AG04450 (cell line): ENCODE measurements at regions not wholly inside any gene's neighbourhood (a gene's known extent, or its start where the extent isn't known, plus 50 kb on each side); places are given as distances from the start of the nearest gene placed in this dataset.
"Not testable (repeated sequence)": the region's sequence is repeated elsewhere in the genome, so short reads cannot be mapped to it uniquely, and the experiment has no call there.

Experiments
- CTCF ChIA-PET: fragments of 300-600, 350-600 bp; formaldehyde crosslinking; extraction: SDS; loops from one replicate; lab custom pipeline; 2022; ENCODE audit warnings: antibody characterized with exemption, inconsistent platforms; lab: Charles Lee
- POLR2A ChIA-PET: fragments of 350-600 bp; formaldehyde crosslinking; extraction: SDS; loops from one replicate; lab custom pipeline; 2021; ENCODE audit warnings: antibody characterized with exemption, inconsistent platforms; lab: Yijun Ruan, JAX
- DNase-seq: peaks from one replicate; pipeline ENCODE4 v3.0.0-alpha.2; 2011; ENCODE audit warnings: low read depth, low spot score
- H3K27ac ChIP-seq: one replicate; pipeline ENCODE4 v1.5.1; 2012; ENCODE audit warnings: low read depth, low read length, control low read depth
- H3K27me3 ChIP-seq: one replicate; pipeline ENCODE4 v1.6.0; 2012; ENCODE audit warnings: low read length; ENCODE audit not compliant: control insufficient read depth, insufficient read depth
- H3K4me3 ChIP-seq: 2 replicates; pipeline ENCODE4 v1.5.1; 2011; ENCODE audit warnings: mild to moderate bottlenecking, low read depth, low read length, control low read depth
- H3K9me3 ChIP-seq: 2 replicates; pipeline ENCODE4 v1.5.1; 2012; ENCODE audit warnings: low read length; ENCODE audit not compliant: control insufficient read depth, insufficient read depth
- CTCF ChIP-seq: IDR thresholded peaks from 2 replicates; pipeline ENCODE4 v1.5.1; 2011; ENCODE audit warnings: low read depth, low read length, control low read depth, inconsistent platforms

DNA sequence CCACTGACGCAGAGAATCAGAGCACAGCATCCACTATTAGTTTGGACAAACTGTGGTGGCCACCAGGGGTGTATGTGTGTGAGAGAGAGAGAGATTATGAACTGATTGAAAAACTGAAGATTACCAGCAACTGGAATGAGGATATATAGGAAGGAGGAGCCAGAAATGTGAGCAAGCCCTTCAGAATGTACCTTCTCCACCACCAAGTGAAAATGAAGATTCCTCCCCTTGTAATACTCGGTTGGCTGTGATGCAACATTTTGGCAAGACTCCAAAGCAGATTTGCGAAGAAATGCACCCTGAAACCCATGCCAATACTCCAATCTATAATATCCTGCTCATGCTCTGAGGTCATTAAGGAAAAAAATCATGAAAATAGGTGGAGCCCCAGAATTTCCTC lies 121.2 kb upstream of the SLC35G4 start:
- Histone ChIP-seq H3K27me3 (peaks cover 4% of the 10 kb centered on the region), H3K27ac (no peak overlapping the region), H3K9me3 (no peaks in the 10 kb centered on the region), H3K4me3 (no peak overlapping the region)
- no peak for TF ChIP-seq CTCF
- no peak for DNase-seq
- ChIA-PET CTCF (no interaction called here), POLR2A (no interaction called here)

GRCh38 chr18:11487390-11487789 lies 122.0 kb upstream of the SLC35G4 start:
- CTCF ChIA-PET: no interaction called here
- H3K27ac ChIP-seq: no peak overlapping the region
- H3K4me3 ChIP-seq: no peak overlapping the region
- POLR2A ChIA-PET: no interaction called here
- H3K27me3 ChIP-seq: peaks cover 4% of the 10 kb centered on the region
- no peak for DNase-seq
- H3K9me3 ChIP-seq: no peaks in the 10 kb centered on the region
- TF ChIP-seq CTCF: no peak

GRCh38 chr18:11482271-11482670 lies 127.1 kb upstream of the SLC35G4 start:
- DNase-seq: no peak
- Histone ChIP-seq H3K9me3 (no peaks in the 10 kb centered on the region; the same call in 1 of the 2 replicates), H3K27me3 (peaks cover 4% of the 10 kb centered on the region), H3K27ac (no peak overlapping the region), H3K4me3 (no peak overlapping the region)
- POLR2A ChIA-PET: no interaction called here
- CTCF ChIA-PET: no interaction called here
- no peak for TF ChIP-seq CTCF

GRCh38 chr18:11480692-11481091 lies 128.7 kb upstream of the SLC35G4 start:
- DNase-seq: no peak
- no peak for TF ChIP-seq CTCF
- Histone ChIP-seq H3K27ac (no peak overlapping the region), H3K4me3 (no peak overlapping the region), H3K27me3 (peaks cover 4% of the 10 kb centered on the region), H3K9me3 (no peaks in the 10 kb centered on the region; the same call in 1 of the 2 replicates)
- POLR2A ChIA-PET: no interaction called here
- CTCF ChIA-PET: interaction anchor here (1.2 kb wide), 1 partner anchor 72 kb away, joined by 3 read pairs; no protein-coding TSS in a partner anchor

DNA sequence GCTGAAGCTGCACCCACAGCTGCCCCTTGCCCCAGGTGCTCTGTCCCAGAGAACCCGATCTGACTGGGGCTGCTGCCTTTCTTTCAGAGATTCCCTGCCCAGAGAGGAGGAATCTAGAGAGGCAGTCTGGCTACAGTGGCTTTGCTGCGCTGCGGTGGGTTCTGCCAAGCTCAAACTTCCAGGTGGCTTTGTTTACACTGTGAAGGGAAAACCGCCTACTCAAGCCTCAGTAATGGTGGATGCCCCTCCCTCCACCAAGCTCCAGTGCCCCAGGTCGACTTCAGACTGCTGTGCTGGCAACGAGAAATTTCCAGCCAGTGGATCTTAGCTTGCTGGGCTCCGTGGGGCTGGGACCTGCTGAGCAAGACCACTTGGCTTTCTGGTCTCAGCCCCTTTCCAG lies 130.4 kb upstream of the SLC35G4 start:
- CTCF ChIA-PET, H3K9me3 ChIP-seq, DNase-seq, POLR2A ChIA-PET, H3K27ac ChIP-seq, H3K27me3 ChIP-seq, H3K4me3 ChIP-seq: not testable (repeated sequence)

- no peak for DNase-seq
- no peak for TF ChIP-seq CTCF
- ChIA-PET POLR2A (no interaction called here), CTCF (interaction anchor here (1.0 kb wide), 1 partner anchor 48 kb away, joined by 3 read pairs; no protein-coding TSS in a partner anchor)
- Histone ChIP-seq H3K27me3 (peaks cover 8% of the 10 kb centered on the region), H3K27ac (no peak overlapping the region), H3K9me3 (no peaks in the 10 kb centered on the region), H3K4me3 (no peak overlapping the region)
These were observed 138.5 kb upstream of the SLC35G4 start for GRCh38 chr18:11470941-11471340.
